Activated T-cell treated with anti-CD3 and anti-CD28 coated beads for 48 hours (primary cell): ENCODE measurements at regions not wholly inside any gene's neighbourhood (a gene's known extent, or its start where the extent isn't known, plus 50 kb on each side); places are given as distances from the start of the nearest gene placed in this dataset.

Source experiments
- DNase-seq: peaks from one replicate; pipeline ENCODE4 v3.0.0-alpha.2; 2020; ENCODE audit warnings: low read depth

- DNase-seq: no peak
Measured at GRCh38 chr6:20024978-20025377, 187.3 kb downstream of the MBOAT1 start.

- DNase-seq: no peak
Measured at GRCh38 chr6:20025681-20026080, 186.6 kb downstream of the MBOAT1 start.

- DNase-seq: no peak
Measured at GRCh38 chr6:20028143-20028542, 184.1 kb downstream of the MBOAT1 start.

GRCh38 chr6:20028562-20028961 is 183.7 kb downstream of the MBOAT1 start:
- no peak for DNase-seq

GRCh38 chr6:20029979-20030378 is 182.3 kb downstream of the MBOAT1 start:
- DNase-seq: no peak

GRCh38 chr6:20031342-20031741 is 180.9 kb downstream of the MBOAT1 start:
- DNase-seq: no peak

- DNase-seq: no peak
Measured at GRCh38 chr6:20033697-20034407, 178.4 kb downstream of the MBOAT1 start.

GRCh38 chr6:20034408-20034769 is 177.9 kb downstream of the MBOAT1 start:
- DNase-seq: no peak

GRCh38 chr6:20036141-20036677 is 176.1 kb downstream of the MBOAT1 start:
- DNase-seq: no peak

GRCh38 chr6:20038410-20039204 is 173.7 kb downstream of the MBOAT1 start:
- no peak for DNase-seq

GRCh38 chr6:20044883-20045282 is 167.4 kb downstream of the MBOAT1 start:
- DNase-seq: no peak
